ENCODE measurements at regions not wholly inside any gene's neighbourhood (a gene's known extent, or its start where the extent isn't known, plus 50 kb on each side); places are given as distances from the start of the nearest gene placed in this dataset.

DNA sequence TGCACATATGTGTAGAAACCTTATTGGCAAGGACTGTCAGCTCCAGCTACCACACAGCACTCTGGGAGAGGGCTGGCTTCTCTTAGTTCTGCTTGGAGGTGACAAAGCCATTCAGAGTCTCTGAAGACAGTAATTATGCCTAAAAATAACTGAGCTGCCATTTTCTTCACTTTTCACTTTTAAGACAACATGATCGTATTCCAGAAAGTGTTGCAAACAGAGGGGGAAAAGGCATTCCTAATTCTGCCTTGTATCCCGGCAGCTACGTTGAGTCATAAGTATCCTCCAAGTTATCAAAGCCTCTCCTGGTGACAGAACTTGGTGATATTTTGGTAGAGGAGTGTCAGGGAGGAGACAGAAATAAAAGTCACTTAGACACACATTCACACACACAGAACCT is 327.7 kb downstream of the HAPSTR1 start:
- Mint-ChIP-seq H3K9me3 (no peaks in the 10 kb centered on the region), H3K36me3 (ENCODE audit: low read depth) (no peaks in the 10 kb centered on the region), H3K27ac (no peak overlapping the region), H3K4me1 (no peaks in the 10 kb centered on the region), H3K4me3 (no peak overlapping the region), H3K27me3 (no peaks in the 10 kb centered on the region)
- no peak for ATAC-seq
- DNase-seq: no peak

DNA sequence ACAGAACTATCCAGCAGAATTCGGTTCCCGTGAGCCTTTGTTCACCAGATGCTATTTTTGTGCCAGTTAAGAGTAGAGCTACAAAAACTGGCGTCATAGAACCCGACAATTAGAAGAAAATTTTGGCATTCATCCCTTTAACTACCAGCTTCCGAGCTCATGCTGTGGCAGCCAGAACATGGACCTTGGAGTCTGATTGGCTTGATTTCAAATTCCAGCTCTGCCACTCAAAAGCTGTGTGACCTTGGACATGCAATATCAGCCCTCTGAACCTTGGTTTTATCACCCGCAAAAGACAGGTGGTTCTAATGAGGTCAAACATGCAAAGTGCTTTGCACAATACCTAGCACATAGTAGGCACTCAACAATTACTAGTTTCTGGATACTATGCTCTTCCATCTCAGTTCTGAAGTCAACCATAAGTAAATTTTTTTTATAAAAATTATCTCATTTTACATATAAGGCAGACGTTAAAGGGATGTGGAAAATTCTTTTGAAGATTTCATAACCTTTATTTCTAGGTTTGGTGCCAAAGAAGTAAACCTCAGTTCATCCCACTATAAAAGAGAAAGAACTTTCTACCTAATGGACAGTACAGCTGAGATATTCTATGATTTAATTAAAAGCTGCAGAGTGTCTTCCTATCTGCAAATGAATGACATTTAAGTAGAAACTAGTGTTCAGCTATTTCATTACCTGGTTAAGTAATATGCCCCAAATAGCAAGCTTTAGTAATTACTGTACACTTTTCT is 331.5 kb downstream of the HAPSTR1 start:
- no peaks in the 10 kb centered on the region for H3K27me3 Mint-ChIP-seq
- ATAC-seq: no peak
- no peak overlapping the region for H3K27ac Mint-ChIP-seq
- H3K36me3 Mint-ChIP-seq (ENCODE audit: low read depth): no peaks in the 10 kb centered on the region
- no peaks in the 10 kb centered on the region for H3K9me3 Mint-ChIP-seq
- H3K4me3 Mint-ChIP-seq: no peak overlapping the region
- DNase-seq: no peak
- H3K4me1 Mint-ChIP-seq: no peaks in the 10 kb centered on the region

GRCh38 chr16:9425236-9425635 is 333.8 kb downstream of the HAPSTR1 start:
- Mint-ChIP-seq H3K36me3 (ENCODE audit: low read depth) (no peaks in the 10 kb centered on the region), H3K4me3 (no peak overlapping the region), H3K27me3 (no peaks in the 10 kb centered on the region), H3K9me3 (no peaks in the 10 kb centered on the region), H3K4me1 (no peaks in the 10 kb centered on the region), H3K27ac (no peak overlapping the region)
- DNase-seq (no peak), ATAC-seq (no peak)

GRCh38 chr16:9428355-9429005 is 337.0 kb downstream of the HAPSTR1 start:
- no peaks in the 10 kb centered on the region for H3K4me1 Mint-ChIP-seq
- no peak for DNase-seq

DNA sequence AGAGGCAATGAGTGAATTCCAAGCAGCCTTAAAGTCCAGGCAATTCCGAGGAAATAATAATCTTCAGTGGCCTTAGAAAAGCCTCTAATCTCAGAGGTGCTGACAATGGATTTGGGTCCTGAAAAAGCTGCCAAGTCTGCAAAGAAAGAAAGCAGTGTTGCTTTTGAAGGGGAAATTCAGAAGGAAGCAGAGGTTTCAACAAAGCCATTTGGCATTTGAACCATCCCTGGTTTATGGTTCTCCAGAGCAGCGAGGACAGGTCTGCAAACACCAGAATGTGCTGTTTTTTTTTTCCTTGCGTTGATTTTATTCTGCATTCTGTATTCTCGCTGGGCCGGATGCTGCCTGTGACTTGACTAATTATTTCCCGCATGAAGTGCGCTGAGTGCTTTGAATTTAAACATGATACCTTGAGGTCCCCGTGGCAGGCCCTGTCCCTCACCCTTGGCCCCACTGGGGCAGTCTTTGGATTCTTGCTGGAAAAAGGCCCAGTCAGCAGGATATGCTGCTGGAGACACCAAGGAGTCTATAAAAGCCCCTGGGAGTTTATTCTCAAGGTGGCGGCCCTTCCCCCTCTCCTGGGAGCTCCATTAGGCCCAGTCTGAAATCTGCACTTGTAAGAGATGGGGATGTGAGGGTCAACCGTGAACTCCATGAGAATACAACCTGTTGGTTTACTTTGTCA is 338.3 kb downstream of the HAPSTR1 start:
- DNase-seq (no peak), ATAC-seq (no peak)
- H3K4me1 Mint-ChIP-seq: no peaks in the 10 kb centered on the region
- no peak overlapping the region for H3K4me3 Mint-ChIP-seq
- H3K27me3 Mint-ChIP-seq: peaks cover 7% of the 10 kb centered on the region
- H3K36me3 Mint-ChIP-seq (ENCODE audit: low read depth): no peaks in the 10 kb centered on the region
- no peaks in the 10 kb centered on the region for H3K9me3 Mint-ChIP-seq
- no peak overlapping the region for H3K27ac Mint-ChIP-seq

More at GRCh38 chr16:9428355-9429005, 337.0 kb downstream of the HAPSTR1 start:
- Mint-ChIP-seq H3K27ac (no peak overlapping the region), H3K27me3 (peaks cover 7% of the 10 kb centered on the region), H3K36me3 (ENCODE audit: low read depth) (no peaks in the 10 kb centered on the region), H3K4me3 (no peak overlapping the region), H3K9me3 (no peaks in the 10 kb centered on the region)
- no peak for ATAC-seq

DNA sequence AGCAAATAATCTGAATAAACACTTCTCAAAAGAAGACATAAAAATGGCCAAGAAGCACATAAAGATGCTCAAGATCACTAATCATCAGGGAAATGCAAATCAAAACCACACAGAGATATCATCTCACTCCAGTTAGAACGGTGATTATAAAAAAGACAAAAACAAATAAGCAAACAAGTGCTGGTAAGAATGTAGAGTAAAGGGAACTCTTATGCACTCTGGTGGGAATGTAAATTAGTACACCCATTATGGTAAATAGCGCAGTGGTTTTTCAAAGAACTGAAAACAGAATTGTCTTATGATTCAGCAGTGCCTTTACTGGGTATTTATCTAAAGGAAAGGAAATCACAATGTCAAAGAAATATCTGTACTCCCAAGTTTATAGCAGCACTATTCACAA is 343.2 kb downstream of the HAPSTR1 start:
- ATAC-seq: no peak
- Mint-ChIP-seq H3K4me3 (no peak overlapping the region), H3K9me3 (no peaks in the 10 kb centered on the region), H3K27me3 (peaks cover 7% of the 10 kb centered on the region), H3K27ac (no peak overlapping the region), H3K36me3 (ENCODE audit: low read depth) (no peaks in the 10 kb centered on the region), H3K4me1 (no peaks in the 10 kb centered on the region)
- no peak for DNase-seq

DNA sequence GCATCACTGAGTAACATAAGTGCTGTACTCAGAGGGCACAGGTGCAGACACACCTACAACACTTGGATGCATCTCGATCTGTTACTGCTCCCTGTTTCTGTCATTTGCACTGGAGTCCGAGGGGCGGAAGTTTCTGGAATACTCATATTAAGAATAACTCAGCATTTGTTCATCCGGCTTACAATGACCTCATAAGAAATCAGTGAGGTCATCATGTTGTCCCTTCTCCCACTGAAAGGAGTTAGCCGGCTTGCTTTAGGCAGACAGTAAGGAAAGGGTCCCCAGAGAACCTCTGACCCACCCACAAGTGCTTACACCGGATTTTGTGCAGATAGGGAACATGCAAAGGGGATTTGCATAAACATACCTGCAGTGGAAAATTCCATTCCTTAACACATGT is 344.7 kb downstream of the HAPSTR1 start:
- H3K4me1 Mint-ChIP-seq: no peaks in the 10 kb centered on the region
- no peaks in the 10 kb centered on the region for H3K9me3 Mint-ChIP-seq

DNA sequence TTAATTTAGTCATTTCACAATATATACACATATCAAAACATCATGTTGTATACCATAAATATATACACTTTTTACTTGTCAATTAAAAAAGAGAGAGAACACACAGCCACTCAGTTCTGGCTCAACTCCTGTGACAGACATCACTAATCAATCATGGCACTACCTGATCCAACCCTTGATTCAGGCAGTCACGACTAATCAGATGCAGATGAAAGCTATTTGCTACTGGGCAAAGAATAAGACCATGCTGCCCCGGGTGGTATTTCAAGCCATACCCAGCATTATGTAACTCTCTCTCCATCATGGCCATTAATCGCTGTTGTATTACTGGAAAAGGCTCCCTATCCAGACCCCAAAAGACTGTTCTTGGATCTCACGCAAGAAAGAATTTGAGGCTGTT is 345.7 kb downstream of the HAPSTR1 start:
- H3K27ac Mint-ChIP-seq: no peak overlapping the region
- DNase-seq (no peak), ATAC-seq (no peak)
- H3K4me3 Mint-ChIP-seq: no peak overlapping the region
- H3K27me3 Mint-ChIP-seq: peaks cover 7% of the 10 kb centered on the region
- no peaks in the 10 kb centered on the region for H3K4me1 Mint-ChIP-seq
- H3K9me3 Mint-ChIP-seq: no peaks in the 10 kb centered on the region
- H3K36me3 Mint-ChIP-seq (ENCODE audit: low read depth): no peaks in the 10 kb centered on the region

More for the DNA sequence above, 344.7 kb downstream of the HAPSTR1 start:
- Mint-ChIP-seq H3K27ac (no peak overlapping the region), H3K4me3 (no peak overlapping the region), H3K36me3 (ENCODE audit: low read depth) (no peaks in the 10 kb centered on the region), H3K27me3 (peaks cover 7% of the 10 kb centered on the region)
- ATAC-seq (no peak), DNase-seq (no peak)

DNA sequence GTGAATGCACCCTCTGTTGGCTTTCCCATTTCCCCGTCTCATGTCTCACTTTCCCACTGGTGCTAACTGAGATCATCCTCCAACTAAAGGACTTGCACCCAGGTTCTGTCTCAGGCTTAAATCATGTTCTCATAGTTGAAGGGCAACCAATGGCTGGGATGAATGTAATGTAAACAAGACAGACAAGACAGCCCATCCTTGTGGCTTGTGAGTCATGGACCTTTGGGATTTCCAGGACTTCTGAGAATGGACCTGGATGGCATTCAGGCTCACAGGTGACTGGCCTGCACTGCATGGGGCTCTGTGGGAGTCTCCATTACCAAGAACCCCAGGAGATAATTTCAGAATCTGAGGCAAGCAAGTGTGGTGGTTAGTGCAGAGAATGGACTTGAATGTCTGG is 347.5 kb downstream of the HAPSTR1 start:
- H3K4me1 Mint-ChIP-seq: no peaks in the 10 kb centered on the region
- H3K27ac Mint-ChIP-seq: no peak overlapping the region
- H3K9me3 Mint-ChIP-seq: no peaks in the 10 kb centered on the region
- no peaks in the 10 kb centered on the region for H3K36me3 Mint-ChIP-seq (ENCODE audit: low read depth)
- DNase-seq (no peak), ATAC-seq (no peak)
- H3K4me3 Mint-ChIP-seq: no peak overlapping the region
- H3K27me3 Mint-ChIP-seq: no peaks in the 10 kb centered on the region

DNA sequence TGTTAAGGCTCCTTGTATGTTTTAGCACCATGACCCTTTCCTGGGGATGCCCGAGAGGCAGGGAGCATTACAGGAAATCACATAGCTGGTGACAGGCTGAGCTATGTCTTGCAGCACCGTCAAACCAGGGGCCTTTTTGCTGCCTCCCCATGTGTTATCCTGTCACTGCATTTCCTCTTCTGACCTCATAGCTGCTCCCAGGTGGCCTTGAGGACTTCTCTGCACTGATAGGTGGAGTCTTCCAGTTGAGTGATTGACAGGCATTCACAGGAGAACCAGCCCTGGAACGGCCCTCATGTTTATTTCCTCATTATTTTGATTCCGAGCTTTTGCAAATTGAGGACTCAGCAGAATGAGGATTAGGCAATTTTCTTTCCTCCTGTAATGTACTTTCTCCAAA is 349.6 kb downstream of the HAPSTR1 start:
- no peak for DNase-seq
- no peak for ATAC-seq
- Mint-ChIP-seq H3K27ac (no peak overlapping the region), H3K4me1 (no peaks in the 10 kb centered on the region), H3K9me3 (no peaks in the 10 kb centered on the region), H3K27me3 (no peaks in the 10 kb centered on the region), H3K4me3 (no peak overlapping the region), H3K36me3 (ENCODE audit: low read depth) (no peaks in the 10 kb centered on the region)

GRCh38 chr16:9443864-9444263 is 352.4 kb downstream of the HAPSTR1 start:
- peaks cover 8% of the 10 kb centered on the region for H3K9me3 Mint-ChIP-seq
- DNase-seq: no peak
- H3K4me3 Mint-ChIP-seq: no peak overlapping the region
- no peaks in the 10 kb centered on the region for H3K27me3 Mint-ChIP-seq
- ATAC-seq: no peak
- H3K36me3 Mint-ChIP-seq (ENCODE audit: low read depth): no peaks in the 10 kb centered on the region
- H3K4me1 Mint-ChIP-seq: no peaks in the 10 kb centered on the region
- H3K27ac Mint-ChIP-seq: no peak overlapping the region

DNA sequence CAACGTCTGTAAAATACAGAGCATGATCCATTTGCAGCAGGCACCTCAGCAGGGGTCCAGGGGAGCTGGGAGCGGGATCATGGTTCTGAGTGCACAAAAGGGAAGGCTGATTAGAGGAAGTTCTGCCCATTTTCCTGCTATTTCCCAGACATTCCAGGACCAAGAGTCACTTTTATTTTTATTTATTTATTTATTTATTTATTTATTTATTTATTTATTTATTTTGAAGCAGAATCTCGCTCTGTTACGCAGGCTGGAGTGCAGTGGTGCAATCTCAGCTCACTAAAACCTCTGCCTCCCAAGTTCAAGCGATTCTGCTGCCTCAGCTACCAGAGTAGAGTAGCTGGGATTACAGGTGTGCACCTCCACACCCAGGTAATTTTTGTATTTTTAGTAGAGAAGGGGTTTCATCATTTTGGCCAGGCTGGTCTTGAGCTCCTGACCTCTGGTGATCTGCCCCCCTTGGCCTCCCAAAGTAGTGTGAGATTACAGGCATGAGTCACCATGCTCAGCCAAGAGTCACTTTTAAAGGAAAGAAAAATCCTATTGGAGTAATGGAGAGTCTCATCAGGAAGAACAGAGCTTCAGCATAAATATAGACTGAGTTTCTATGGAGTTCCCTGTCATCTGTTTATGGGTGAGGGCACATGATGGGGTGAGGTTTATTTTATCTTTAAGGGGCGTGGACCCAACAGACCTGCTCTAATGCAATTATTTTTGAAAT is 355.2 kb downstream of the HAPSTR1 start:
- H3K27ac Mint-ChIP-seq: no peak overlapping the region
- H3K4me1 Mint-ChIP-seq: no peaks in the 10 kb centered on the region
- H3K36me3 Mint-ChIP-seq (ENCODE audit: low read depth): no peaks in the 10 kb centered on the region
- peaks cover 25% of the 10 kb centered on the region for H3K9me3 Mint-ChIP-seq
- ATAC-seq (no peak), DNase-seq (no peak)
- H3K27me3 Mint-ChIP-seq: no peaks in the 10 kb centered on the region
- no peak overlapping the region for H3K4me3 Mint-ChIP-seq

DNA sequence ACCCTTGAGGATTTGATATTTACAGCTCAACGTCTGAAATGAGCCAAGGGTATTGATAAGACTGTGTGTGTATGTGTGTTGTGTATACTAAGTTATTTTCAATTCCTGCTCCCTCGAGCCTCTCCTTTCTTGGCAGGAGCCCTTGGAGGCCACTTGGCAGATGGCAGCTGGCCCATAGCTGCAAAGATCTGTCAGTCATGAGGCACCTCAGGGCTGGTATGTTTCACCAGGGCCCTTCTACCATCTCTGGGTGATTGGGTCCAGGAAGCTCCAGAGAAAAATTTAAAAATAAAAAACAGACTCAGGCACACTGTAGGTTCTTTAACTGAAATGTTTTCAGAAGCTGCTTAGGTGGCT is 355.7 kb downstream of the HAPSTR1 start:
- ATAC-seq (no peak), DNase-seq (no peak)
- Mint-ChIP-seq H3K4me1 (no peaks in the 10 kb centered on the region), H3K36me3 (ENCODE audit: low read depth) (no peaks in the 10 kb centered on the region), H3K27ac (no peak overlapping the region), H3K4me3 (no peak overlapping the region), H3K27me3 (no peaks in the 10 kb centered on the region), H3K9me3 (peaks cover 25% of the 10 kb centered on the region)

DNA sequence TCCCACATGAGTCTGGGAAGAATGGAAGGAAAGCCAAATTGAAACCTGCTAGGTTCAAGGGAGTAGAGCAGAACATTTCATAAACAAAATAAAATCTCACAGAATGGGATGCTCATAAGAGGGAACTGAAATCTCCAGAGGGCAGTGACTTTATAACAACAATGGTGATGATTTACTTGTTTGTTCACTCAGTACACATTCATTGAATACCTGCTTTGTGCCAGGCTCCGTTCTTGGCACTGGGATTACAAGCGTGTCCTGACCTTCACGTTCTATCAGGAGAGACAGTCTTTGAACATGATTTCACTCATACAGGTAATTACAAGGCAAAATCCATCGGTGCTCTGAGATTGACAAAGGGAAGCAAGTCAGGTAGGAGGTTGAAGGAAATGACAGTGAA is 356.3 kb downstream of the HAPSTR1 start:
- Mint-ChIP-seq H3K36me3 (ENCODE audit: low read depth) (no peaks in the 10 kb centered on the region), H3K9me3 (peaks cover 25% of the 10 kb centered on the region), H3K4me1 (no peaks in the 10 kb centered on the region), H3K27ac (no peak overlapping the region), H3K27me3 (no peaks in the 10 kb centered on the region), H3K4me3 (no peak overlapping the region)
- DNase-seq (no peak), ATAC-seq (no peak)

- H3K27ac Mint-ChIP-seq: no peak overlapping the region
- no peak for DNase-seq
- no peaks in the 10 kb centered on the region for H3K4me1 Mint-ChIP-seq
- no peaks in the 10 kb centered on the region for H3K27me3 Mint-ChIP-seq
- no peaks in the 10 kb centered on the region for H3K36me3 Mint-ChIP-seq (ENCODE audit: low read depth)
- ATAC-seq: no peak
- H3K9me3 Mint-ChIP-seq: peaks cover 30% of the 10 kb centered on the region
- H3K4me3 Mint-ChIP-seq: no peak overlapping the region
Observed at GRCh38 chr16:9449597-9449996, 358.2 kb downstream of the HAPSTR1 start.
